ENCODE measurements at regions not wholly inside any gene's neighbourhood (a gene's known extent, or its start where the extent isn't known, plus 50 kb on each side); places are given as distances from the start of the nearest gene placed in this dataset.
"Not testable (repeated sequence)": the region's sequence is repeated elsewhere in the genome, so short reads cannot be mapped to it uniquely, and the experiment has no call there.

DNA sequence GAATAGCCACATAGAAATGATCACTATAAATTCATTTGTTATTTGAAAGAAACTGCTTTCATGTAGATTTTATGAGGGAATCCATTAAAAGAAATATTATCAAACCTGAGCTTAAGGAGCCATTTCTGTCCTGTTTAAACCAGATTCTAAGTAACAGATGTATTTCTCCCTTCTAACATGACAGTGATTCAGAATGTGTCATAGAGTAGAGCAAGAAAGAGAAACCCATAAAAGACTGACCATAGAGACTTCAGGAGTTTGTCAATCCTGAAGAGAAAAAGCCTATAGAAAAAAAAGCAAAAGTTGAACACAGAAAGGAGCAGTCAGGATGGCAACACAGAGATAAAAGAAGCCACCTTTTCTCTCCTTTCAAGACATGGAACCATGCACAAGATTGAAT, 390.6 kb downstream of the PRIM2 start:
- not testable (repeated sequence) for DNase-seq

DNA sequence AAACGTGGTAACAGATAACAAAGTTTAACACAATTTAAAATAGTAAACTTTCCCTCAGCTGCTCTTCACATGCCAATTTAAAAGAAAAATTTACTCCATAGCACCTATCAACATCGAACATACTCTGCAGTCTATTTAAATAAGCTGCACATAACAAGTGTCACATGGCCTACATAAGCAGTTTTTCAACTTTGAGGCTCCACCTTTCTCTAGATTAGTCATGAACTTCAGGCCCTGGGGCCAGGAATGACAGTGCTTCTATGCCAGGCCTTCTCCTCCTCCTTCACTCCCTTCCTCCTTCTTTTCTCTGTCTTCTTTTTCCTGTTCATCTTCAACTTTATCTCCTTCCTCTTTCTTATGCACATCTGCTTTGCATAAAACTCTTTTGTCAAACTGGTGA, 405.1 kb downstream of the PRIM2 start:
- DNase-seq: peak in 1 of 2 experiments; percentile 2

DNA sequence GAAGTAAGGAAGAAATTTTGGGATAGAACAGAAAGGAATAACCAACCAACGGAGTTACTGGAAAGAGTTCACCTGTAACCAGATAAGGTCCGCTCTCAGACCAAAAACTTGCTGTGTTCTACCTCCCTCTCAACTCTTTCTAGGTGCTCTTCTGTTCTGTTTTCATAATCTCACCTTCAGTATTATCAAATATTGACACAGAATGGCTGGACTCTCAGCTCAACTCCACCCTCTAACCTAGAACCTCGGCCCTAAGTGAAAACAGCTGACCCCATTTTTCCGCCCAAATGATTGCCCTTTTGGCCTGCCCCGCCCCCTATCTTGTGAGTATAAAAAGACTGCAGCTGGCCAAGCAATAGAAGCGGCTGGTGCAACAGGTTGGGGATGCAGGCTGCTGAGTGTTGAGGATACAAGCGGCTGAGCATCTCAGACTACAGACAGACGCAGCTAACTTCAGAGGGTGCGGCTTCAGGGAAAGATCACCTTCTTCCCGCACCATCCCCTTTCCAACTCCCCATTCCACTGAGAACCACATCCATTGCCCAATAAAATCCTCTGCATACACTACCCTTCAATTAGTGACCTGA, 406.5 kb downstream of the PRIM2 start:
- DNase-seq: not testable (repeated sequence)

DNA sequence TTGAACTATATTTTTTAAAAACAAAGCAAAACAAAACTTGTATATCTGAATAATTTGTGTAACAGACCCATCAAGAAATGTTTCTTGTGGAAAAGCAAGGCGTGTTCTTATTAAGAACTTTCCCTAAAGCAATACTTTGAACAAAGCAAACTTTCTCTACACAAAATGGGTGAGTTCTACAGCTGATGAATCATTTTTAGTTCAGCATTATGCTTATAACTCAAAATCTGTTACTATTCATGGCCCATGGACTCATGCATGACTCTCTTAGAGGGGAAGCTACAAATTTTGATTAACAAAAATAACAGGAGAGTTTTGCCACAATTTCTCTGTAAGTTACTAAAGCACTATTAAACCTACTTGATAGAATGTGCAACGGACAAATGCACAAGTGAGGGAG, 412.0 kb downstream of the PRIM2 start:
- not testable (repeated sequence) for DNase-seq

DNA sequence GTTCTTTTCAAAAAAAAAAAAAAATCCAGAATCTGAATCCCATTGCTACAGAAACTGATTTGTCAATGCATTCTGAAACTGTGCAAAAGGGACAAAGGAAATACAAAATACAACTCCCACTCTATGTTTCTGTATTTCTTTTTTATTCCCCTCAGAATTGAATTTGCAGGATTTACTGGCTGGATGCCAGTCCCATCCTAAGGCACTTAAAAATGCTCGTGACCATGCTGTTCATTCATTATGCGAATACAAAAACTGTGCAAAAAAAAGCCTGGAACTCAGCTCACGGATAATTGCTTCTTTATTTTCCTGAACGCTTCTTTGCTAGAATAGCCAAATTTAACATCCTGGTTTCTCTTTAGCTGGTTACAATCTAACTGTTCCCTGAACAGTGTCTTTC, 413.3 kb downstream of the PRIM2 start:
- DNase-seq: not testable (repeated sequence)

DNA sequence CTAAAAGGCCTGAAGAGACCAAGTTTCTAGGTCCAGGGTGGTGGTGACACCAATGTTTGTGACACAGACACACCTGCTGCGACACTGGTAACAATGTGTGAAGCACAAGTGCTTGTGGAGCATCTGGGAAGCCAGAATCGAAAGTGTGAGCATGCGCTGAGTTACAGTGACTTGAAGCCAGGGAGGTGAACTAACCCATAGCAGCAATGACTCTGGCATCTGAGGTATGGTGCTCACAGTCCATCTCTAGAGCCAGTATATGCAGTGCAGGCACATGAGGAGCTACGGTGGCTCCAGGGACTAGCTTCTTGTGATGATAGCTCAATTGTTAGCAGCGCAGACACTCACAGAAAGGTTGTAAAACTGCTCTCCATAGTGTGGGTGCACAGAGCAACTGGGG, 430.3 kb downstream of the PRIM2 start:
- DNase-seq: not testable (repeated sequence)

DNA sequence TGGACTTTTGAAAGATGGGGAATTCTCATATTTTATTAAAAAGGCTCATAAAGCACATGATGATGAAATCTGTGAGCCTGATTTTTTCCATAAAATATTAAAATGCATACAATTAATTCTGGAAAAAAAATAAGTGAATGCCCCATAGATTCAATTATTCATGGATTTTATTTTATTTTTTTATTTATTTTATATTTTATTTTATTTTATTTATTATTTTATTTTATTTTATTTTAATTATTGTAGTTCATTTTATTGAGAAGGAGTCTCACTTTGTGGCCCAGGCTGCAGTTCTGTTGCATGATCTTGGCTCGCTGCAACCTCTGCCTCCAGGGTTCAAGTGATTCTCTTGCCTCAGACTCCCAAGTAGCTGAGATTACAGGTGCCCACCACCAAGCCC, 442.4 kb downstream of the PRIM2 start:
- not testable (repeated sequence) for DNase-seq

DNA sequence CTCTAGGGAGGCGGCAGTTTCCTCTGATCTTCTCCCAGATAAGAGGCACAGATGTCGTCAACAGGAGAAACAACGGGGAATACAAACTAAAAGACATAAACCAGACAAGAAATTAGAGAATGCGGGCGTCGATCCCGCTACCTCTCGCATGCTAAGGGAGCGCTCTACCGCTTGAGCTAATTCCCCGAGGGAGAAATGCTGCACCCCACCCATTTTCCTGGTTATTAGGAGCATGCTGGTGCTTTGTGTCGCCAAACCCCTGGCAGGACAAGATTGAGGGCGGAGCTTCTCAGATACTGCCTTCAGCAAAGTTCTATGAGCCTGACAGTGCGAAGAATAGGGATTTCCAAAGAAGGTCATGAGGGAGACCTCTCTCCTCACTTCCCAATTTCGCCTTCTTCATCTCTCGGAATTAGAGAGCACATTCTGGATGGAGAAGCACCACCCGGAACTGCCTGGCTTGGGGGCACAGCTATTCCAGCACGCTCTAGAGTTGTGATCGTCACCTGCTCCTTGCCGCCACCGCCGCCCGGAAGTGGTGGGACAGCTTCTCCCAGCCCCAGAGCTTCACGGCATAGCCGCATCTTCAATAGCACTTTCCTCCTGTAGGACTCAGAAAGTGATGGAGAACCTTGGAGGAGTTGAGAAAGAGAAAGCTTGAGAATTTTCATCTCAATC, 475.4 kb downstream of the PRIM2 start:
- not testable (repeated sequence) for DNase-seq

DNA sequence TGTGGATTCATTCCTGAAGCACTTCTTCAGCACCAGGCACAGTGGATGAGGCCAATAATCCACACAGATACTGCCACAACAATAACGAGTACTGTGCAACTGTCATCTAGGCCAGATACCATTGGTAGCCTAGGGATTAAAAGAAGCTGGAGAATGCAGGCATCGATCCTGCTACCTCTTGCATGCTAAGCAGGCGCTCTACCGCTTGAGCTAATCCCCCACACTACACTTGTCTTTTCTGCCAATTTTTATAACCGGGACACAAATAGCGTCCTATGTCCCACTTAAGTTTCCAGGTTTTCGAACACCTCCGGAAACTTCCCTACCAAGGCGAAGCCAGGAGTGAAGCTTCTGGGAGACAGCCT, 475.9 kb downstream of the PRIM2 start:
- DNase-seq: not testable (repeated sequence)

DNA sequence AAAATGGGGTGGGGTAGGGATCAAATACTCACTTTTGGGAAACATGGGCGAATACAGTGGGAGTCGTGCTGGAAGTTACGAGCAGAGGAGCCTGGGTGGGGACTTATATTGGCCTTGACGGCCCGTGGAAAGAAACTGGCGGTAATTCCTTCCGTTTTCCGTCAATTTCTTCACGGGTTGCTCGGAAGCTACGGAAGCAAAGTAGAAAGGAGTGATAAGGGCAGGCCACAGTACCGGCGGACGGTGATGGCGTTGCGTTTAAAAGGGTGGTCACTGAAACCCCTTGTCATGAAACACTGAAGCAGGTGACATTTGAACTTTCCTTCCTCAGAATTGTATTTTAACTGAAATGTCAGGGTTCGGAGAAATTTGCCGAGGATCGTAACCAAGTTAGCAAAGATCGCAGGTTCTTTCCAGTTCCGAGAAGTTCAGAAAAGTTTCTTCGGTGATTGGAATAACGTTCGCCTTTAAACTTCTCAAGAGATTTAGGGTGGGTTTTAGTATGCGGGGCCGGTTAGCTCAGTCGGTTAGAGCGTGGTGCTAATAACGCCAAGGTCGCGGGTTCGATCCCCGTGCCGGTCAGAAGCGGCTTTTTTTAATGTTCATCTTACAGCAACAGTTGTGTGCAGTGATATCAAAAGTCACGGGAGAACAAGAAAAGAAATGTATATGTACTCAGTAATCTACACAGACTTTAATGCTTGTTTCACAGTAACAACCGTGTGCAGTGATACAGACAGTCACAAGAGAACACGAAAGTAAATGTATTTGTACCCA, 482.5 kb downstream of the PRIM2 start:
- not testable (repeated sequence) for DNase-seq

DNA sequence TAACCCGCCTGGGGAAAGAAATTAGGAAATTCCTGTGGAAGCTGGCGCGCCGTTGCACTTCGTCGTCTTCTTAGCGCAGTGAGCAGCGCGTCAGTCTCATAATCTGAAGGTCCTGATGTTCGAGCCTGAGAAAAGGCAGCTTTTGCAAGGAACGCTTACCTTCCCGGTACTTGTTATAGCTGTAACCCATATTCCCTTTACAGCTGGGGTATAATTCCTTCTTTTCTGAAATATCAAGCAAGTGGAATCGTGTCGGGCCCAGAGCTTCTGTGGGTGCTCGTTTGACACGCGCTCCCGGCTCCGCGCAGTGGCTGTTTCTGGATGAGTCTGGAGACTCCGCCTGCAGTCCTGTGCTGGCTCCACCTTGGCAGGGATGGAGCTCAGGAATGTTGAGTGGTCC, 491.2 kb downstream of the PRIM2 start:
- not testable (repeated sequence) for DNase-seq

DNA sequence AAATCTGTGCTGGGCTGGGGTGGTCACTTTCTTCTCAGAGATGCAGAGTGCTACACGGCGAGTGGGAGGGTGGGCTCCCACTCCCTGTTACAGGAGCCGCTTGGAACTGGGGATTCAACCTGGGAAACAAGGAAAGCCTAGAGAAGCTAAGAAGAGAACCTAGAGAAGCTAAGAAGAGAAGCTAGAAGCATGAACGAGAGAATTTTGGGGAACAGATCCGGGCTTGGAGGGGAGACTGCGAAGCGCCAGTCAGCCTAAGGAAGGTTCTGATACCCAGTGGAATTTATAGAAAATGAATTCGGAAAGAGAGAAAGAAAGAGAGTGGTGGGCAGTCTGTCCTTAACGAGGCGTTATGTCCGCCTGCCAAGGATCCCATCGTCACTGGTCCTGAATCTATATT, 492.0 kb downstream of the PRIM2 start:
- DNase-seq: not testable (repeated sequence)

DNA sequence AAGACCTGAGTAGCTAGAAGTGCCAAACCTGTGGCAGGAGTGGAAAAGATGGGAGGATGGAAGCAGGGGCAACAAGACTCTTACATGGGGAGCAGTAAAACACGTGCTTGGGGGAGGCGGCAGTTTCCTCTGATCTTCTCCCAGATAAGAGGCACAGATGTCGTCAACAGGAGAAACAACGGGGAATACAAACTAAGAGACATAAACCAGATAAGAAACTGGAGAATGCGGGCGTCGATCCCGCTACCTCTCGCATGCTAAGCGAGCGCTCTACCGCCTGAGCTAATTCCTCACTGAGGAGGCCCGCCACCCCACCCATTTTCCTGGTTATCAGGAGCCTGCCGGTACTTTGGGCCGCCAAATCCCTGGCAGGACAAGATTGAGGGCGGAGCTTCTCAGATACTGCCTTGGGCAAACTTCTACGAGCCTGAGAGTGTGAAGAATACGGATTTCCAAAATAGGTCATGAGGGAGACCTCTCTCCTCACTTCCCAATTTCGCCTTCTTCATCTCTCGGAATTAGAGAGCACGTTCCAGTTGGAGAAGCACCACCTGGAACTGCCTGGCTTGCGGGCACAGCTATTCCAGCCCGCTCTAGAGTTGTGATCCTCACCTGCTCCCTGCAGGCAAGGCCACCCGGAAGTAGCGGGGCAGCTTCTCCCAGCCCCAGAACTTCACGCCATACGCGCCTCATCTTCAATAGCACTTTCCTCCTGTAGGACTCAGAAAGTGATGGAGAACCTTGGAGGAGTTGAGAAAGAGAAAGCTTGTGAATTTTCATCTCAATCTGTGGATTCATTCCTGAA, 496.0 kb downstream of the PRIM2 start:
- DNase-seq: not testable (repeated sequence)

DNA sequence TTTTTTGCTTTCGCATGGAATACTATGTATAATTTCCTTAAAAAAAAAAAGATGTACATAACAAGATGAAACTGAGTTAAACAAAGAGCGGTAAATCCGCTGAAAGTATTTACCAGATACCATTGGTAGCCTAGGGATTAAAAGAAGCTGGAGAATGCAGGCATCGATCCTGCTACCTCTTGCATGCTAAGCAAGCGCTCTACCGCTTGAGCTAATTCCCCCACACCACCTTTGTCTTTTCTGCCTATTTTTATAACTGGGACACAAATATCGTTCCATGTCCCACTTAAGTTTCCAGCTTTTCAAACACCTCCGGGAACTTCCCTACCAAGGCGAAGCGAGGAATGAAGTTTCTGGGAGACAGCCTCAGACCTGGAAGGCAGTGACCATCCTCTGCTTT, 498.4 kb downstream of the PRIM2 start:
- DNase-seq: not testable (repeated sequence)

DNA sequence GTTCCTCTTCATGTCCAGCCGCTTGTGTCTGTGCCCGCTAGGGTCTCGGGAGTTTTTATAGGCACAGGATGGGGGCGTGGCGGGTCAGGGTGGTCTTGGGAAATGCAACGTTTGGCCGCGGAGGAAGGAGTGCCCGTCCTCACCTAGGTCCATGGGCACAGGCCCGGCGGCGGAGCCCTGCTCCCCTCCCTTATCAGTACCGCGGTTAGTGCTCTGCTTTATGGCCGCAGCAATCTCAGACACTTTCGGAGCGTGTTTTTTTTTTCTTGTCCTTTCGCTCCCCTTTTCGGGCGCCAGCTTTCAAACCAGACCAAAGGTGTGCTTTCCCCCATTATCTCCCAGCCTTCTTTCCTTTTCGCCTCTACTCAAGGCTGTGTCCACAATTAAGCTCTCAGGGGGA, 503.9 kb downstream of the PRIM2 start:
- not testable (repeated sequence) for DNase-seq

DNA sequence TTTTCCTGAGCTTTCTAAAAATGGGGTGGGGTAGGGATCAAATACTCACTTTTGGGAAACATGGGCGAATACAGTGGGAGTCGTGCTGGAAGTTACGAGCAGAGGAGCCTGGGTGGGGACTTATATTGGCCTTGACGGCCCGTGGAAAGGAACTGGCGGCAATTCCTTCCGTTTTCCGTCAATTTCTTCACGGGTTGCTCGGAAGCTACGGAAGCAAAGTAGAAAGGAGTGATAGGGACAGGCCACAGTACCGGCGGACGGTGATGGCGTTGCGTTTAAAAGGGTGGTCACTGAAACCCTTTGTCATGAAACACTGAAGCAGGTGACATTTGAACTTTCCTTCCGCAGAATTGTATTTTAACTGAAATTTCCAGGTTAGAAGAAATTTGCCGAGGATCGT, 505.0 kb downstream of the PRIM2 start:
- DNase-seq: not testable (repeated sequence)

DNA sequence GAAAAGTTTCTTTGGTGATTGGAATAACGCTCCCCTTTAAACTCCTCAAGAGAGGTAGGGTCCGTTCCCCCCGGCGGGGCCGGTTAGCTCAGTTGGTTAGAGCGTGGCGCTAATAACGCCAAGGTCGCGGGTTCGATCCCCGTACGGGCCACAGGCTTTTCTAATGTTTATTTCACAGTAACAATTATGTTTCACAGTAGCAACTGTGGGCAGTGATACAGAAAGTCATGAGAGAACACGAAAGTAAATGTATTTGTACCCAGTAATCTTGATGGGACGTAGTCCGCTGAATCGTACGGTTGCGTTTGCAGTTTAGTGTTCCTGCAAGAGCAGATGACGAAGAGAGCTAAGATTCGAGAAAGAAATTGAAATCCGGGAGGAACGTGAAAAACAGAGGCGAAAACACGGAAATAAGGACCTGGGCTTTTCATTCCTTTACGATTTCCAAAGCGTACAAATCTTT, 505.5 kb downstream of the PRIM2 start:
- no peak for DNase-seq

DNA sequence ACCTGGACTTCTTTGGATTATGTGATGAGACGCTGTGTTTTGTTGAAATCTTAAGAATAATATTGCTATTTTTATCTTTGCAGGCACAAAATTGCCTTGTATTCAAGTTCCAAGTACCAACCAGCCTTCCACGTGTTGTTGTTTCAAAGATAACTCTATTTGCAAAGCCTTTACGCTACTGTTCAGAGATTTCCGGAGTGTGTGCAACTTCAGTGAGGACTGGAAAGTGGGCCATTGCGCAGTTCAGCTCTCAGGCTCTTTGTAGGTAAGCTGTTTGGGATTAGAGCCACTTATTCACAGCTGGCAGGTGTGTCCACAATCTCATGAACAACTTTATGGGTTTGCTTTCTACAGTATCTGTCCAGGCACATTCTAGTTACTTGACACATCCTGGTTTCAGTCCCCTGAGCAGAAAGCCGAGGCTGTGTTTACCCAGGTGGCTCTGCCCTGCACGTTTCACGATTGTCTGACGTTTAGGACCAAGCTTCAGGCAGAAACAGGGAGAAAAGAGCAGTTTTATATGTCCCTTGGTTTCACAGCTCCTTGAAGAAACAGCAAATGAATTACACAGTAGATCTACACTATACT, 520.3 kb downstream of the PRIM2 start:
- not testable (repeated sequence) for DNase-seq

DNA sequence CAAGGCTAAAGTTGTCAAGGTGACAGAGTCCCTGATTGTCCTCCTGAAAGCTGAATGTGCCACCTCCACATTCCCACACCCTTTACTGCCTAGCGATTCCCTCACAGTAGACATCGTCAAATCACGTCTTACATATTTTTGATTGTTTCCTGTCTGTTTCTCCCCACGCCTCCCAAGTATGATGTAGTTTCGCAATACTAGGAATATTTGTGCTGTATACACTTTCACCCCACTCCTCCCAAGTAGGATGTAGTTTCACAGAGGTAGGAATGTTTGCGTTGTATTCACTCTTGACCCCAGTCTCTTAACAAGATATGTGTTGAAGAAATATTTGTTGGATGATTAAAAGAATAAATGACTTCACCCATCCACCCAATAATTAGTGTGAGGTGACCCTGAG, 524.1 kb downstream of the PRIM2 start:
- DNase-seq: not testable (repeated sequence)

DNA sequence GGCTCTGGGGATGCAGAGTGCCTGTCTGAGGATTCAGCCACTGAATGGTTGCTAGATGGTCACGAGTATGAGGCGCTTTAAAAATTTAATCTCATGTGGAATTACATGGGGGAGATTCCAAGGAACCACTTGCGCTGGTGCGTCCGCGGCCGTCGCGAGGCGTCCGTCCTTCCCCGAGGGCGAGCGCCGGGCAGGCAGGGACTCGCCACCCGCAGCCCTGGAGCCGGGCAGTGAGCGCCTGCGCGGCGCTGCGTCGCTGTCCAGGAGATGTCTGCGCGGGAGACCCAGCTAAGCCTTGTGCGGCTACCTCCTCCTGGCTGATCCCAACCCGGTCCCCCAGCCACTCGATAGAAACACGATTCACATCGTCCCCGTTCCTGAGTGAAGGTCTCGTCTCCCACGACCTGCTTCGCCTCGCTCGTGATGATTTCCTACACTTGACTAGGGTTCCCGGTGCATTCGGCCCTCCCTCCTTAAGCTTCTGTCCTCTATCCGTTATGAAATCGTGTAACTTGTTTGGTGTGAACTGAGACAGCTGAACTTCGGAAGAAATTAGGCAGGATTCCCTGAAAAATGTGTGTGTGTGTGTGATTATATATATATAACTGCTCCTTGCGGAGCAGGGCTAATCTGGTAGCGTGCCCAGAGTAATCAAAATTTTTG, 536.4 kb downstream of the PRIM2 start:
- not testable (repeated sequence) for DNase-seq

DNA sequence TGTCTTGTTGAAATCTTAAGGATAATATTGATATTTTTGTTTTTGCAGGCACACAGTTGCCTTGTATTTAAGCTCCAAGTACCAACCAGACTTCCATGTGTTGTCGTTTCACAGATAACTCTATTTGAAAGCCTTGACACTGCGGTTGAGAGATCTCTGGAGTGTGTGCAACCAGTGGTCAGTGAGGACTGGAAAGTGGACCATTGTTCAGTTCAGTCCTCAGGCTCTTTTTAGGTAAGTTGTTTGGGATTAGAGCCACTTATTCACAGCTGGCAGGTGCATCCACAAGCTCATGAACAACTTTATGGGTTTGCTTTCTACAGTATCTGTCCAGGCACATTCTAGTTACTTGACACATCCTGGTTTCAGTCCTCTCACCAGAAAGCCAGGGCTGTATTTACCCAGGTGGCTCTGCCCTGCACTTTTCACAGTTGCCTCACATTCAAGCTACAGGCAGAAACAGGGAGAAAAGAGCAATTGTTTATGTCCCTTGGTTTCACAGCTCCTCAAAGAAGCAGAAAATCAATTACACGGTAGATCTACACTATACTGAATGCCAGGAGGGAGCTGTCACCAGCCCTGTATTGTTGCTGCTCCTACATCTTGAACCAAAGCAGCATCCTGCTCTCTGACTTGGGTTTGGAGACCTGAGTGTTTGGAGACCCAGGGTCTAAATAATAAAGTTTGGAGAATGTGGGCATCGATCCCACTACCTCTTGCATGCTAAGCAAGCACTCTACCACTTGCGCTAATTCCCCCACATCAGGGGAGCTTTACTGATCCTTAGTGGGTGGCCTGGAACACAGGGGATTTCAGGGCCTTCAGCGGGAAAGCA, 543.3 kb downstream of the PRIM2 start:
- DNase-seq: not testable (repeated sequence)
